NCI-H524 treated with DMSO at 0.1 percent for 48 hours (cell line): ENCODE measurements at regions not wholly inside any gene's neighbourhood (a gene's known extent, or its start where the extent isn't known, plus 50 kb on each side); places are given as distances from the start of the nearest gene placed in this dataset.
"Not testable (repeated sequence)": the region's sequence is repeated elsewhere in the genome, so short reads cannot be mapped to it uniquely, and the experiment has no call there.

Source experiments
- DNase-seq: peaks from one replicate; lab custom pipeline; 2025; lab: John Stamatoyannopoulos, UW

DNA sequence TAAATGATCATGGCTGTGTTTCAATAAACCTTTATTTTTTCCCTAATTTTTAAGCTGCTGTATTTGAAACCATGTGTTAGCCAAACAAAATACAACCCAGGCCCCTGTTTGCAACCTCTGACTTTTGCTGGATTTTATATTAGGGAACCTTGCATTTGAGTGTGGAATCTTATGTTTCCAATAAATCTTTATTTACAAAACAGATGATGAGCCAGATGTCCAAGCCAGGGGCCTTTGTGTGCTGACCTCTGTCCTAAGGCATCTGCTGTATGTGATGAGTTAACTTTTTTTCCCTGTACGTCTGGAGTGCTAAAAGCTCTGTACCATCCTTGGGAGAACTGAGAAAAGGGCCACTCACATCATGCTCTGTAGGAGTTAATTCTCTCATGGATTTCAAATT, 162.9 kb downstream of the TRIB2 start:
- DNase-seq, result no peak

DNA sequence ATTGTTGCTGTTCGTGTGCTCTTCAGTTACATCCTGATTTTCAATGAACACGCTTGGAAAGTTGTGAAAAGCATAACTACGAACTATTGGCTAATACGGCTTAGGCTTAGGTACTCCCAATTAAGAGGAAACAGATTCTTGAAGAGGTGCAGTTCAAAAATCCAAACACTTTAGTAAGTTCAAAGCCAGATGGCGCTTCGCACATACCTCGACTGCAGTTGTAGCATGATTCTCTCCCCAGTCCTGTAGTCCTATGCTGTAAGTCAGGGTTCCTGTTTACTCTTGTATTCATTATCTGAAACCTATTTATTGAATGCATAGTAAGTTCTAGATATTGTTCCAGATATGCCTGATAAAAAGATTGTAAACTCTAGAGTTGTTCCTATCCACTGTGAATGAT, 165.2 kb downstream of the TRIB2 start:
- peak; percentile 73 for DNase-seq

DNA sequence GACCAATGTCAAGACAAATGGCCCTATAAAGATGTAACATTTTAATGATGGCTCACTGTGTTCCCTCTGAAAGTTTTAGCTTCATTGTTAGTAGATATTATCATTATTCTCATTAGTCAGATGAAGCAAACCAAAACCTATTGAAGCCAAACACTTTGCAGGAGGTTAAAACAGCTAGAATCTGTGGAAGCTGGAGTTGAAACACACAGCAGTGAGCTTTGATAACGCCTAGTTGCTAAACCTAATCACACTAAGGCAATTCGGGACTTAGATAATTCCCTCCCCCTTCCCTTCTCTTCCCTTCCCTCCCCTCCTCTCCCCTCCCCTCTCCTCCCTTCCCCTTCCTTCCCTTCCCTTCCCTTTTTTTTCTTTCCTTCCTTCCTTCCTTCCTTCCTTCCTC, 165.7 kb downstream of the TRIB2 start:
- DNase-seq, result no peak

DNA sequence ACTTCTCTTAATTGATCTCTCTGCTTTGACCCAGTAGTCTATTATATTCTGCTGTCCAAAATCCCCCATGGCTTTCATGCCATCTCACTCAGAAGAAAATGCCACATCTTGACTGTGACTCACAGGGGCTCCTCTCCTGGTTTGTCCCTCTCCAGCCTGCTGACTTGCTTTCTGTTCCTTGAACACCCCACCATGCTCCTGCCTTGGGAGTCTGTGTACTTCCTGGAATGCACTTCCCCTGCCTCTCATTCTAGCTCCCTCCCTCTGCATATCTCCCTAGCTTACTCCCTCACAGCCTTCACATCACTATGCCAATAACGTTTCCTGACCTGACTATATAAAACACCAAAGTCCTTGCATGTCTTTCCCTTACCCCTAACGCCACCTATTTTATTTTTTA, 167.2 kb downstream of the TRIB2 start:
- DNase-seq, result no peak

DNA sequence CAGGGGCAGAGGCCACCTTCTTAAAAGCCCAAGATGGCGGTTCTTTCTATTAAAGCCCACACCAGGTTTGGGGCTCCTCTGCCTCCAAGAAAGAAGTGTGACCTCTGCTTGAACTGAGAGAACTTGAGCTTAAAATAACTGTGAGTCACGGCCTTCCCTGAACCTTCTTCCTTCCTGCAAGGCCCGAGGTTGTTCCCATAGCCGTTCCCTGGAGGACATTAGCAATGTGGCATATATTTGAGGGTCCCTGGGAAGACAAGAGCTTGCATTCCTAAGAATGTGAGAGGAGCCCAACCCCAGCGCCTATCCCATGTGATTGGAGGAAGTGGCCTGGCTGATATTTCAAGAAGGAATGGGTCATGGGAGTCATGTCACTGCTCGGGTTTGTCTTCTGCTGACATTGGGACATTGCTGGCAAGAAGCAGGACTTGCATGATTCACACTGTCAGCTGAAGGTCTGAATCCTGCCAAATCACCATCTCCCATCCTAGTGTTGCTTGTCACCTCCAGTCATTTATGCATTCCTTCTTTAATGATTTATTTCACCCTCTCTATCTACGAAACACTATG, 168.1 kb downstream of the TRIB2 start:
- DNase-seq, result no peak

DNA sequence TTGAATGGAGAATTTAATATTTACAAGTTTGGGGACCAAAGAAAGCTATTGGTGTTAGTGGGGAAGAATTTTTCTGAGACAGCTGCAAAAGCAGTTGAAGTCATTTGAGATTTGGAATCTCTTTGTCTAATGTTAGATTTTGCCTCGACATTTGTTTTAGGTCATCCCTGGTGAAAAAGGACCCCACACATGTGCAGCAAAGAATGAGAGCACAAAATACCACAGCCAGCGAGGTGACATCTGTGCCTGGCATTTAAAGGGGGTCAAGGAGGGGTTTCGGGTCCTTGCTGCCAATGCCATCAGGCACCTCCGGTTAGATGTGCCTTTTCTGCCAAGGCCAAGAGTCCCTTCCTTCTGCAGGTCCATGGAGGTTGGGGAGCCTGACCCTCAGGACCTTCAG, 173.3 kb downstream of the TRIB2 start:
- DNase-seq, result no peak

DNA sequence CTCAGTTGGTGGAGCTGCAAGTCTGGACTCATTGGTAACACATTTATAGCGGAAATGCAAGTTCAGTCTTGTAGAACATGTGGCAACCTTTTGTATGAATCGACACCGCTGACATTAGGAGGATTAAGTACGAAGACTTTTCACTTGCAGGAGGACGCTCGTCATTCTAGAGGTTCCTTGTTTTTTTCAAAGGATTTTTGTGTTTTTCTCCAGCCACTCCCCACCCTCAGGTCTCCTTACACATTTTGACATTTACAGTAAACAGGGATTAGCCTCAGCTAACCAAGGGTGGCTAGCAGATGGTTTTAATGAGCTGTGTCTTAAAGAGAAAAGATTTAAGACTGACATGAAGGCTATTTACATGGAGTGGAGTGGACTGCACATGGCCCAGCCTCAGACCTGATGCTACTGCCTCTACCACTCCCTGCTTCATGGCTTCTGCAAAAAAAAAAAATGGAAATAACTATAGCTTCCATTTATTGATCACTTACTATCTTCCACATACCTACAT, 173.8 kb downstream of the TRIB2 start:
- peak; percentile 50 for DNase-seq

DNA sequence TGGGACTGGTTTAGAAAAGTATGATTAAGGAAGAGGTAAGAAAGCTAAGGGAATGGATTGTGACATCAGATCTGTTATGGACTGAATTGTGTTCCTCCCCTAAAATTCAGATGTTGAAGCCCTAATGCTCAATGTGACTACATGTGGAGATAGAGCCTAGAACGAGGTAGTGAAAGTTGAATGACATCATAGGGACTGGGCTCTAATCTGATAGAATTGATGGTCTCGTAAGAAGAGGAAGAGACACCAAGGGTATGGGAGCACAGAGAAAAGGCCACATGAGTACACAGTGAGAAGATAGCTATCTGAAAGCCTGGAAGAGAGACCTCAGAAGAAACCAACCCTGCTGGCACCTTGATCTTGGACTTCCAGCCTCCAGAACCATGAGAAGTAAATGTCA, 178.3 kb downstream of the TRIB2 start:
- no peak for DNase-seq

DNA sequence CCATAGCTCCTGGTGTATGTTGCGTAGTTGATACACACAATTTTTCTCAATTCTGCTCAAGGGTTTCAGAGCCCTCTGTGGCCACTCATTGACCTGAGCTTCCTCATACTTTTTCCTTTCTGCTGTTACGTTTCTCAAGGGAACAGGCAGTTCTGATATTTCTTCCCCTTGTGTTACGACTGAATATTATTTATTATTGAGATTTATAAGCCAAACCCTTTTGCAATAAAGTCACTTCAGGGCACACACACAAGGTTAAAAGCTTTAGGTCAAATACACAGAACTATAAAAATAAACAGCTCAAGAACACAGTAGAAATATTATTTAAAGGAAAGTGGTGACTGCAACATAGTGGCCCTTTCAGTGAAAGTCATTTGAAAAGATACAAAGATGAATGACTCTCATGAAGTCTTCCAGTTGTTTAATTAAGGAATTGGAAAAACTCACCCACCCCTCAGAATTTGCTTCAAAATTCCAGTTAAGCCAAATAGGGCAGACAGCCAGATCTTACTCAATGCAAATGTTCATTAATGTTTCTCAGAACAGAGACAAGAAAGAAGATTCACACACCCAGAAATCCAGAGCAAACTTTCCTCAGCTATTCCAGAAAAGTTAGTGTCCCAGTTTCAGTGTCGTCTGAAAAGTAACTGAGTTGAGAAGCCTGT, 179.7 kb downstream of the TRIB2 start:
- no peak for DNase-seq

DNA sequence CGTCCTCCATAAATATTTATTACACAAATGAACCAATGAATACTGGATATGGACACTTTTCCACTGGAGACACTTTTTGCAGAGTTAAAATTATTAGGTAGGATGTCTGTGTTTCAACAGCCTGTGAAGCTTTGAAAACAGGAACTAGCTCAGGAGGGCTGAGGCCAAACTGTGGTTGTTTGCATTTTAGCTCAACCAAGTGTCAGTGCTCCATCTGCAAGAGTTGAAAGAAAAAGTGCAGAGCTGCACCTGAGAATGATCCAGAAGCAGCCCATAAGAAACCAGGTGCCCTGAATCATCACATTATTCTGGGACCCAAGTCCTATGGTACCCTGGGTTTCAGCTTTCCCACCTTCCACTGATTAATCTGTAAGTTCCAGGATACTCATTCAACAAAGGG, 180.4 kb downstream of the TRIB2 start:
- no peak for DNase-seq

DNA sequence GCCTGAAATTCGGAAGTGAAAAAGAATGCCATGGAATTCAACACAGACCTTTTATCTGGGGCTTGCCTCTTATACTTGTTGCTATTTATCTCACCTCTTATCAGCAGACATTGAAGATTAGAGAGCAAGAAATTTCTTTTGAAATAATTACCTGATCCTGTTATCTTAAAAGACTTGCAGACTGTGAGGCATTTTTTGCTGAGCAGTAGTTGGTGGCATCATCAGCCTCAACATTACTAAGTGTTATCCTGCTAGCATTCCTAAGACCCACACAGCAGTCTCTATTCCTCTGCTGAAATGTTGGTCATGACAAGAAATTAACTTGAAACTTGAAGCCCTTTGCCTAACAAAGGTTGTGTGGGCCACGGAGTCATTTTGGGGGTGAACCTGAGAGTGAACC, 186.5 kb downstream of the TRIB2 start:
- no peak for DNase-seq

DNA sequence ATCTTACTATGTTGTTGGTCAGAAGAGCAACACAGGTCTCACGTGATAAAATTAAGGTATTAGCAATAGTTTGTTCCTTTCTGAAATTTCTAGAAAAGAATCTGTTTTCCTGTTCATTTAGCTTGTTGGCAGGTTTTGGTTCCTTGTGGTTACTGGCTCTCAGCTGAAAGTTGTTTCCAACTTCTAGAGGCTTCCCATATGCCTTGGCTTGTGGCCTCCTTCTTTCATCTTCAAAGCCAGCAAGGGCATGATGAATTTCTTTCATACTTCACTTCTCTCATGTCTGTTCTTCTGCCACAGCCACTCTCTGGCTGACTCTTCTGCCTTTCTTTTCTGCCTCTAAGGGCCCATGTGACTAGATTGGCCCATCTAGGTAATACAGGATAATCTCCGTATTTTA, 193.7 kb downstream of the TRIB2 start:
- DNase-seq, result no peak

DNA sequence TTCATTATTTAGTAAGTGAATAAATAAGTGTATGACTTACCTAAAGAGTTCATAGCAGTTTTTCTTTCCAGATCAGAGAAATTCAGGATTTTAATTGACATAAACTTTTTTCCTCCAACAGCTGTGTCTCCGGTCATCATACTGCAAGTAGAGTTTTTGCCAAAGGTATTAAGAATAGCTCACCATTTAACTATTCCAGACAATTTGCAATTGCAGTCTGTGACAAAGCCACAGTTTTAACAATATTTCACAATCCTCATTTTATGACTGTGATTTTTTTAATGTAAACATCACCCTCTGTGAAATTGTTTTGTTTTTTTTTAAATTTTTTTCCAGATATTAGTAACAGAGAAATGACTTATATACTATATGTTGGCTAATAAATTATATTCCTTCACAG, 199.1 kb downstream of the TRIB2 start:
- DNase-seq, result no peak

DNA sequence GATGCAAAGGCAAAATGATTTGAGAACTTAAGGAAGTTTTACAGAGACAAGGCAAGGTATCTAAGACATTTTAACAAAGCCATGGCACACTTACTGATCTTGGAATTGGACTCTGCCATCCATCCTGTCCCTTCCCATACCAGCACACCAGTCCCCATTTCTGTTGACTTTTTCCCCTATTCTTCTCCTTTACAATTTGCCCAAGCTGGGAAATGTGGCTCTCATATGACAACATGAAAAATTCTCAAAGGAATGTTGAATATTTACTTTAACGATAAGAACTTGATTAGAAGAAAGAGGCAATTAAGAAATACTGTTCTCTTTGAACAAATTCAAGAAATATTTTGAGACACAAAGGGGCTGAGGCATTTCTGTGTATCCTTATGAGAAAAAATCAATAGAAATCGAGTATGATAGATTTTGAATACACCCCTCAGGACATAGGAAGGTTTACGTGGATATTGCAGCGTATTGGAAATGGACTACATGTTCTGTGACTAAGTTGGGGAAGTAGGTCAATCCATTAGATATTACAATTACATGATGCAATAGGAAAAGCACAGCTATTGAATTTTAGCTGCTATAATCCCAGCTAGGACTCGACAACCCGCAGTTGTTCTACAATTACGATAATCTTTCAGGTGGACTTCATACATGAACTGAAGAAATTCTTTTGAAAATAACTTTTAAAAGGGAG, 201.6 kb downstream of the TRIB2 start:
- no peak for DNase-seq

DNA sequence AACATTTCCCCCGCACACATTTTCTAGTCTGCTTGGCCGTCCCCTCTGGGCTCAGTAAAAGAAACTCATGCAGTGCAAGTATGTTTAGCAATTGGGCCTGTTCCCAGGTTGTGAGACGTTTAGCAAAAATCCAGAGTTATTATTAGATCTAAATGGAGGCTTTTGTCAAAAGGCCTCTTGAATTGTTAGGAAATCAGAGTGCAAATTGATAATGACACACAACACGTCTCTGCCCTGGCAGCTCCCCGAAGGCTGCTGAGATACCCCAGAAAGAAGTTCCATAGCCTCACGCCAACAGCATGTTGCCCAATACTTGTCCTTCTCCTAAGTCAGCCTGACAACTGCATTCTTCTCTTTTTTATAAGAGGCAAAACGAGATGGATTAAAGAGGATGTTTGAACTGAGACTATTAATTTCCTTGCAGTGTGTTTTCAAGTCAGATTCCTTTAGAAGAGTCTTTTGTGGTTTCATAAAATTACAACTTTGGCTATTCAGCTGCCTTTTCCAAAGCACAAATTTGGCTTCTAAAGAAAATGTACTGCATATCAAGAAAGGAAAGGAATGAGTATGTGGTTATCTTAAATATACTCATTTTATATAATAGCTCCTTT, 202.2 kb downstream of the TRIB2 start:
- no peak for DNase-seq

DNA sequence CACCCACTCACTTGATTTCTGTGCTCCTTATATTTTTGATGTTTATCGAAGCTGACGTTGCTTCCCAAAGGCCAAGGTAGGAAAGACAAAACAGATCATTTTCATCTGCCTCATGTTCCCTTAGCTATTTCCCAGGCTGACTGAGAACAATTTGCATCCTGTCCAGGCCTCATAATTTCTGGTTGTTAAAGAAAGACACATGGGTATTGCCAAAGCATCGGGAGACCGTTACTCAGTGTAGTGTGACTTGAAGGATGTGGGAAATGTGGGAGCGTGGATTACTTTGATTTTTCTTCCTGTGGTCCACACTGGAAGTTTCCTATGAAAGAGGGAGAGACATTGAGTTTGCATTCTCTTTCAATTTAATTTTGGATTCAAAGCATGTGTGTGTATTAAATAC, 204.6 kb downstream of the TRIB2 start:
- DNase-seq, result no peak

DNA sequence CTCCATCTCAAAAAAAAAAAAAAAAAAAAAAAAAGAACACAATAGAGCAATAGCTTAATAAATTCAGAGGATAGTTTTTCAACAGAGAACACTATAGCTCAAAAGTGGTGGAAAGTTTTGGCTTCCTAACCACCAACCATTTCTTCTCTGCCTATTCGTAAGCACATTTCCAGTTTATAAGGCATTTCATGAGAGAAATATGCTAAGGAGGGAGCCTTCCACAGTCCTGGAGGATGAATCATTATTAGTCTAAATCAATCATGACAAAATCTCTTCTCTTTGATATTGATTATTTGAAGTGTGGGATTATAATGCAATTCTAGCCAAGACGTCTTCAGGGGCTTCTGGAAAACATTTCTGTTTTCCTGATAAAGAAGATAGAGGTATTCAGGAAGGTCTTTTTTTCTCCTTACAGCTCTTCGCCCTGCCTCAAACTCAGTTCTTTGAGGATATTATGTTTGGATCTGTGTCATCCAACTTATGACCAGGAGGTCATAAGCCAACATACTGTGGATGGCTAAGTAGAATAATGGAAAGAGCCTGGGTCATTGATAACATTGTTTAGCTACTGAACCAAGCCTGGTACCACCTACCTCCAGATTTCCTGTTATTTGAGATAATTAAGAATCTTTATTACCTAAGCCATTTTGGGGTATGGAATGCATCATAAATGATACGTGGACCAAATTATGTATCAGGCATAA, 207.3 kb downstream of the TRIB2 start:
- DNase-seq, result no peak

DNA sequence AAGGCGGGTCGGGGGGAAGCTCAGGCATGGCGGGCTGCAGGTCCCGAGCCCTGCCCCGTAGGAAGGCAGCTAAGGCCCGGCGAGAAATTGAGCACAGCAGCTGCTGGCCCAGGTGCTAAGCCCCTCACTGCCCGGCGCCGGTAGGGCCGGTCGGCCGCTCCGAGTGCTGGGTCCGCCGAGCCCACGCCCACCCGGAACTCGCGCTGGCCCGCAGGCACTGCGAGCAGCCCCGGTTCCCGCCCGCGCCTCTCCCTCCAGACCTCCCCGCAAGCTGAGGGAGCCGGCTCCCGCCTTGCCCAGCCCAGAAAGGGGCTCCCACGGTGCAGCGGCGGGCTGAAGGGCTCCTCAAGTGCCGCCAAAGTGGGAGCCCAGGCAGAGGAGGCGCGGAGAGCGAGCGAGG, 209.9 kb downstream of the TRIB2 start:
- not testable (repeated sequence) for DNase-seq

DNA sequence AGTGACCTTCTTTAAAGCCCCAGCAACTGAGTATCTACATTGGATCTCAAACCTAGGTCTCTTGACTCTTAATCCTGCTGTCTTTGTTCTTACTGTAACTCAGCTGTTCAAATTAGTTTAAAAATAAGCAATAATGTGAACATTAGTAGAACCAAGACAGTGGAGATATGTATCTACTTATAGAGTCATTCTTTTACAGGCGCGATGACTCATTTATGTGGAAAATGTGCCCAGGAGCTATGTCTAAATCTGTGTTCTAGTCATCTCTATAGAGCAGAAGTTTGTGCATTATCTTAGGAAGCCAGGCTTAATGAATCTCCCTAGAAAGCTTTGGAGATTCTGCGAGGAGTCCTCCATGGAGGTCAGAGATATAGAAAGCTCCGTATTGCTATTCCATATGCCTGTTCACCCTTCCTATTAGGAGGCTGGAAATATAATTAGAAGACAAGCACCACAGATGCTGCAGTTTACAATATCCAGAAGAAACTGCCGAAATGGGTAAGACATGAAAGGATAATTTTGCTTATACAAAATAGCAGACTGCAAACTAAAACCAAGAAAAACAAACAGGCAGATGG, 211.6 kb downstream of the TRIB2 start:
- peak; percentile 28 for DNase-seq

DNA sequence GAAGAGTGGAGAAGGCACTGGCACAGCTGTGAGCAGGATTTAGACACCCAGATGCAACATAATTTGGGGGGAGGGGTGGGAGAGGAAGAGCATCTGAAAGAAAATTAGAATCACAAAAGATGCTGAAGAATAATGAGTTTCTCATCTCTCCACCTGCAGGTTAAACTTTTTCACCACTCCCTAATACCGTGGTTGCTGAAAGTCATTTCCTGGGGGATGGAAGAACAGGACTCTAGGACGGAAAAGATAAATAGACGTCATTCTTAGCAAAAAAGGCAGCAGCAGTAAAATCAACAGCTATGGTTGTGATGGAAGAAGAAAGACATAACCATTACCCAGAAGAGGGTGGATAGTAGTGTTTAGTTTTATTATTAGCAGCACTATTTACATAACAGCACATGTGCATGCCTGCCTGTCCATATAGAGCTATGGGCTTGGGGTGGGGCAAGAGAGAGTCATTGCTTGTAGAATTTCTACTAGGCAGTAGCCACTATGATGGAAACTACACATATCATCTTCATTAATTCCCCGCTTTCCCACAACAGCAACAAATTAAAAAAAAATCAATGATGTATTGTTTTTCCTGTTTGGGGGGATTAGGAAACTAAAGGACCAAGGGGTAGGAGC, 212.2 kb downstream of the TRIB2 start:
- DNase-seq, result no peak

DNA sequence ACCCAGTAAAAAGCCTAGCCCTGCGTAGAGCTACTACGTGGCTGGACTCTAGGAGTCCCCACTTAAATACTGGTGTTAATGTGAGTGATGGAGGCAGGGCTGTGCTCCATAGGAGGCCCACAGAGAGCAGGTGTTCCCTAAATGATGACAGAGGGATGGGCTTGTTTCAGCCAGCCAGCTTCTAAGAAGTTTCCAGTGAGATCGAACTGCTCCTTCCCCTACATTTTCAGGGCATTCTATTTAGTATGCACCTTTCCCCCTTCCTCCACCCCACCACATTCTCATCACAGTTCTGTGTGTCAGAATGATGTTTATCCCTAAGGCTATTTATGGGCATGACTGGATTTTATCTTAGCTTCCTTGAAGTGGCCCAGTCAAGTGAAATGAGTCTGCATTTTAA, 213.0 kb downstream of the TRIB2 start:
- no peak for DNase-seq

DNA sequence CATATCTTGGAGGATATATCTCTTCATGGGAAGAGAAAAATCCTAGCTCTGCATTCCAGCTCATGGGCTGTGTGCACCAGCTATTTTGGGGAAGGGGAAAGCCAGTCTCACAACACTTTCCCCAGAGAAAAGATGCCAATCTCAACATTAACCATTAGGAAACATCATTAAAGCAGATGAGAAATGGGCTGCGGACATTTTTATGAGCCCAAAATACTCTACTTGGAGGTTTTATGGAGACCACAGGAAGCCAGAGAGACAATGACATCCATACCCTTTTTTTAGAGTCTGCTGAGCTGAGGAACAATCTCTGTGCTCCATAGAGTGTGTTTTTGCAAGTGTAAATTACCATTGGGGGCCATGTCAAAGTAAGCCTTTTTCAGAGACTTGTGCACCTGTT, 213.7 kb downstream of the TRIB2 start:
- DNase-seq, result no peak
